ENCODE measurements at regions not wholly inside any gene's neighbourhood (a gene's known extent, or its start where the extent isn't known, plus 50 kb on each side); places are given as distances from the start of the nearest gene placed in this dataset.

GRCh38 chr3:45277636-45278035 is 51.5 kb upstream of the TMEM158 start:
- DNase-seq = no peak

- DNase-seq = no peak
These were observed 54.1 kb upstream of the TMEM158 start for GRCh38 chr3:45280232-45280631.

GRCh38 chr3:45280971-45281370 is 54.9 kb upstream of the TMEM158 start:
- no peak for DNase-seq

GRCh38 chr3:45283471-45283870 is 57.4 kb upstream of the TMEM158 start:
- no peak for DNase-seq

- DNase-seq = no peak
These were observed 71.2 kb upstream of the TMEM158 start for GRCh38 chr3:45297331-45297730.

- DNase-seq = no peak
These were observed 76.4 kb upstream of the TMEM158 start for GRCh38 chr3:45302470-45302869.

- DNase-seq = no peak
These were observed 80.4 kb upstream of the TMEM158 start for GRCh38 chr3:45306406-45307008.

- DNase-seq = peak; percentile 49
These were observed 78.5 kb upstream of the LARS2 start for GRCh38 chr3:45309876-45310275.

- DNase-seq = no peak
These were observed 77.0 kb upstream of the LARS2 start for GRCh38 chr3:45311327-45311726.

GRCh38 chr3:45311953-45312801 is 76.2 kb upstream of the LARS2 start:
- no peak for DNase-seq

GRCh38 chr3:45312836-45313493 is 75.4 kb upstream of the LARS2 start:
- no peak for DNase-seq

- DNase-seq = no peak
These were observed 74.5 kb upstream of the LARS2 start for GRCh38 chr3:45313743-45314403.

- DNase-seq = no peak
These were observed 70.7 kb upstream of the LARS2 start for GRCh38 chr3:45317710-45318109.

- DNase-seq = no peak
These were observed 69.7 kb upstream of the LARS2 start for GRCh38 chr3:45318689-45319088.

GRCh38 chr3:45319231-45319995 is 69.0 kb upstream of the LARS2 start:
- DNase-seq = no peak

- DNase-seq = no peak
These were observed 68.4 kb upstream of the LARS2 start for GRCh38 chr3:45319996-45320305.

GRCh38 chr3:45320986-45321385 is 67.4 kb upstream of the LARS2 start:
- no peak for DNase-seq

- peak; percentile 12 for DNase-seq
These were observed 66.6 kb upstream of the LARS2 start for GRCh38 chr3:45321607-45322391.

- DNase-seq = no peak
These were observed 65.8 kb upstream of the LARS2 start for GRCh38 chr3:45322616-45323015.

- no peak for DNase-seq
These were observed 62.7 kb upstream of the LARS2 start for GRCh38 chr3:45325676-45326075.

- no peak for DNase-seq
These were observed 58.5 kb upstream of the LARS2 start for GRCh38 chr3:45329761-45330305.
